Anterior cingulate cortex (tissue), 58 donors: ENCODE measurements at regions not wholly inside any gene's neighbourhood (a gene's known extent, or its start where the extent isn't known, plus 50 kb on each side); places are given as distances from the start of the nearest gene placed in this dataset.
"Not testable (repeated sequence)": the region's sequence is repeated elsewhere in the genome, so short reads cannot be mapped to it uniquely, and the experiment has no call there.

ENCODE experiments used
- DNase-seq, 58 donors: peaks; one replicate each; lab custom pipeline; 2025; lab: John Stamatoyannopoulos, UW

- no peak for DNase-seq
Observed at GRCh38 chr2:61633250-61633649, 95.1 kb upstream of the XPO1 start.

DNA sequence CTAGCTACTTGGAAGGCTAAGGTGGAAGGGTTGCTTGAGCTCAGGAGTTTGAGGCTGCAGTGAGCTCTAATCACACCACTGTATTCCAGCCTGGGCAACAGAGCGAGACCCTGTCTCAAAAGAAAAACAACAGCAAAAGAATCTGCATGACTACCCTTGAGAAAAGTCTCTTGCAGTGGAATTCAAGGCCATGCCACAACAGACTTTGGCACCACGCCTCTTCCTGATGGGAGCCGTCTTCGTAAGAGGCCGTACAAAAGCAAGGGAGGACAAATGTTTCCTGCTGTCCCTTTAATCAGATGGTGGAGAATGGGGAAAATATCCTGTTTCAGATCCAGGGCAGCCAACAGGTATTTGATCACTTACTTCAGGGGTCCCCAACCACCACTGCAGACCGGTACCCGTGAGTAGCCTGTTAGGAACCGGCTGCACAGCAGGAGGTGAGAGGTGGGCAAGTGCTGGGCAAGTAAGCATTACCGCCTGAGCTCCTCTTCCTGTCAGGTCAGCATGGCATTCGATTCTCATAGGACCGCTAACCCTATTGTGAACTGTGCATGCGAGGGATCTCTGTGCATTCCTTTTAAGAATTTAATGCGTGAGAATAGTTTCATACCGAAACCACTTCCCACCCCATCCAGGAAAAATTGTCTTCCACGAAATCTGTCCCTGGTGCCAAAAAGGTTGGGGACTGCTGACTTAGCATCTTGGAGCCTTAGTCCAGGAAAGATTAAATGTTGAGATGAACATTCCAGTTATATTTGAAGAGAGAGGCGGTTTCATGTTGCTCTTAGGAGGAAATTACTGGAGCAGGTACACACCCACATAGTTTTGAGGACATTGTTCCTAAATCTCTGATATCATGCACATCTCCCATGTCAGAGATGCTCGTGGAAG, 94.4 kb upstream of the XPO1 start:
- DNase-seq, result no peak

- no peak for DNase-seq
Observed at GRCh38 chr2:61631321-61631720, 93.2 kb upstream of the XPO1 start.

- DNase-seq, result no peak
Observed at GRCh38 chr2:61626827-61627226, 88.7 kb upstream of the XPO1 start.

- no peak for DNase-seq
Observed at GRCh38 chr2:61623747-61624146, 85.6 kb upstream of the XPO1 start.

DNA sequence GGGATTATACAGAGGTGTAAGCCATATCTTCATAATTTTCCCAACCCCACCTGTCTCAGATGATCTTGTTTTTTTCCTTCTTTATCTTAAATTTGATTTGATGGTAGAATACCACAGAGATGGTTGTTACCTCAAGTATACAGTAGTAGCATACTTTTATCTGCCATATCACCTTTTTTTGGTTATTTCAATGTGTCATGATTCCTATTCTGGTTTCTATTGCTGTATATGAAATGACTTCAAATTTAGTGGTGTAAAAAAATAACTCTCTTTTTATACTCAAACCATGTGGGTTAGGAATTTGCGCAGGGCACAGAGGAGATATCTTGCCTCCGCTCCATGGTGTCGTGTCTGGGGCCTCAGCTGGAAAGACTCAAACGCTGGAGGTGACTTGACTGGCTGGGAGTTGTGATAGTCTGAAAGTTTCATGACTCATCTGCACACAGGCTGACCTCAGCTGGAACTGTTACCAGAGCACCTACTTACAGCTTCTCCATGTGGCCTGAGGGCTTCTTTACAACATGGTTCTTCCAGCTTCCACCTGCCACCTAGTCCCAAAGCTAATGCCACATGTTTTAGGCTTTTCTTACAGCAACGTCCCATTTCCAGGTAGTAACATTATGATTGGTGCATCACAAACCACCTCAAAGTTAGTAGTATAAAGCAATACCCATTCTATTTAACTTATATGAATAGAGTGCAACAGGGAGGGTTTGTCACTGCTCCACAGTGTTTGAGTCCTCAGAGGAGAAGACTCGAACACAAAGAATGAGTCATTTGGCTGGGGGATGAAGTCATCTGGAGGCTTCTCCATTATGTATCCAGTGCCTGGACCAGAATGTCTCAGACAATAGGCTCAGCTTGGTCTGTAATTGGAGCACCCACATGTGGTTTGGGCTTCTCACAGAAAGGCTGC, 82.3 kb upstream of the XPO1 start:
- DNase-seq, result peak in 2 of 58 donors; percentile 1 to 3

GRCh38 chr2:61619561-61619960, 81.4 kb upstream of the XPO1 start:
- no peak for DNase-seq

GRCh38 chr2:61617610-61618009, 79.5 kb upstream of the XPO1 start:
- DNase-seq, result no peak

DNA sequence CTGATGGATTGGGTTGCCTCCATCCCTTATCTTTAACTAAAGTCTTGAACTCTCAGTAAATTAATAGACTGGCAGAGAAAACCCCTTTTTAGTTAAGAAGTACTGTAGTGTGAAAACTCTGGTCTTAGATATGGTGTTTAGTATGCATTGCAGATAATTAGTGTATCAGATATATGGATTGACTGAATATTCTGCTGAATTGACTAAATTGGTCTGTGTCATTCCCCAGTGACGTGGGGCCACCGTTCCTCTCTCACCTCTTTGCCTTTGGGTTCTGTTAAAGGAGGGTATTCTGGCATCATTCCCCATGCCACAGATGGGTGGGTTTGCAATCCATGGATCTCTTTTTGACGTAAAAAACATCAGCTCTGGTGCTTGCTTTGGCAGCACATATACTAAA, 67.1 kb upstream of the XPO1 start:
- no peak for DNase-seq

DNA sequence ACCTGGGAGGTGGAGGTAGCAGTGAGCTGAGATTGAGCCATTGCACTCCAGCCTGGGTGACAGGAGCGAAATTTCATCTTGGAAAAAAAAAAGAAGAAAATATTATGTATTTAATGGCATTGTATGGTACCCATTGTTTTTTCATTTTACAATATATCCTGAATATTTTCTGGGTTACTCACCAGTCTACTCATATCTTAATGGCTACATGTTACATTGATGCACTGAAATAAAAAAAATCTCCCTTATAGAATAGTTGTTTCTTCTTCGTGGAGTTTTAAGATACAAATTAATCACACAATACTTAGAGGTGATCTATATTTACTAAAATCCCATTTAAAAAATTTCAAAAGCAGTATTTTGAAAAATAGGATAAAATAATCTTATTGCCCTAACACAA, 66.3 kb upstream of the XPO1 start:
- no peak for DNase-seq

GRCh38 chr2:61598515-61599156, 60.5 kb upstream of the XPO1 start:
- peak in 1 of 58 donors; percentile 15 for DNase-seq

DNA sequence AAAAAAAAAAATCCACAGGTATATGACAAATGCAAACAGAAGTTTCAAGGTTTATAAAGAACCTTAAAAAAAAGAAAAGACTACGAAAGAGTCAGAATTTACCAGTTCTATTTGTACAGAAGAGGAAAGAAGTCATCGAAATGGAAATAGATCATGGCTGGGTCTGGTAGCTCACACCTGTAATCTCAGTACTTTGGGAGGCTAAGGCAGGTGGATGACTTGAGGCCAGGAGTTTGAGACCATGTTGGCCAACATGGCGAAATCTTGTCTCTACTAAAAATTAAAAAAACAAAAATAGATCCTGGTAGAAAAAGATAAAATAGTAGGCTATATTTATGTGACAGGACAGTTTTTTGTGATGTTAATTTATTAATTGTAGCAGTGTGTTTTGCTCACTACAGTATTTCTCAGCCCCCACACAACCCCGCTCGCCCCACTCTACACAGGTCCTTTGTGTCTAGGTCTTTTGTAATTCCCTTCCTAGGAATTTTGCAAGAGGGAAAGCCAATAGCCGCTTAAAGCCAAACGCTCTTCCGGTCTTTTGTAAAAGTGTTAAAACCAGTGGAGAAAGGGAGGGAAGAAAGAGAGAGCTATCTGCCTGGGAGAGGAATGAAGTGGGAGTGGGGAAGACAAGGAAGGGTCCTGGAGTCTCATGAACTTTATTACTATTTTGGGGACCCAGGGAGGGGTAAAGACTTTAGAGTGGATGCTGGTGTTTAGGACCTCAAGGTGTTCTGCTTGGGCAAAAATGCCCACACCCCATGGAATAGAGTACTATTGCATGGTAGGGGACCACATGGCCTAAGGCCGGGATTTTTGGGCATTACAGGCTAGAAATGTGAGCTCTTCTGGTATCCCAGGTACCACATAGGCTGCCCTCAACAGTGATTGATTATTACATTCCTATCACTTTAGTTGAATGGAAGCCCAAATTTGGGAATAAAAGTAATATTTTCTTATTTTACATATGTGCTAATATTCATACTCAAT, 59.4 kb upstream of the XPO1 start:
- no peak for DNase-seq

DNA sequence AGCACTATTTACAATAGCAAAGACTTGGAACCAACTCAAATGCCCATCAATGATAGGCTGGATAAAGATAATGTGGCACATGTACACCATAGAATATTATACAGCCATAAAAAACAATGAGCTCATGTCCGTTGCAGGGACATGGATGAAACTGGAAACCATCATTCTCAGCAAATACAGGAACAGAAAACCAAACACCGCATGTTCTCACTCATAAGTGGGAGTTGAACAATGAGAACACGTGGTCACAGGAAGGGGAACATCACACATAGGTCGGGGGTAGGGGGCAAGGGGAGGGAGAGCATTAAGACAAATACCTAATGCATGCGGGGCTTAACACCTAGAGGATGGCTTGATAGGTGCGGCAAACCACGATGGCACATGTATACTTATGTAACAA, 56.0 kb upstream of the XPO1 start:
- not testable (repeated sequence) for DNase-seq

DNA sequence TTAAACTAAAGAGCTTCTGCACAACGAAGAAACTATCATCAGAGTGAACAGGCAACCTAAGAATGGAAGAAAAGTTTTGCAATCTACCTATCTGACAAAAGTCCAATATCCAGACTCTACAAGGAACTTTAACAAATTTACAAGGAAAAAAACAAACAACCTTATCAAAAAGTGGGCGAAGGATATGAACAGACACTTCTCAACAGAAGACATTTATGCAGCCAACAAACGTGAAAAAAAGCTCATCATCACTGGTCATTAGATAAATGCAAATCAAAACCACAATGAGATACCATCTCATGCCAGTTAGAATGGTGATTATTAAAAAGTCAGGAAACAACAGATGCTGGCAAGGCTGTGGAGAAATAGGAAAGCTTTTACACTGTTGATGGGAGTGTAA, 55.5 kb upstream of the XPO1 start:
- not testable (repeated sequence) for DNase-seq

GRCh38 chr2:61590214-61590613, 52.1 kb upstream of the XPO1 start:
- DNase-seq, result no peak

DNA sequence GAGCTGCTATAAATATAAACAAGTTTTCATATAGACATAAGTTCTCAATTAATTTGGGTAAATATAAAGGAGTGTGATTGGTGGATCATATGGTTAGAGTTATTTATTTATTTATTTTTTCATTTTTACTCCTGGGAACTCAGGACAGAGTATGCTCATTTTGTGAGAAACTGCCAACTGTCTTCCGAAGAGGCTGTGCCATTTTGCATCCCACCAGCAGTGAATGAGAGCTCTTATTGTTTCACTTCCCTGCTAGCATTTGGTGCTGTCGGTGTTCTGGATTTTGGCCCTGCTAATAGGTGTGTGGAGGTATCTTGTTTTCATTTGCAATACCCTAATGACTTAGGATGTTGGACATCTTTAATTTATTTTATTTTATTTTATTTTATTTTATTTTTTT, 50.4 kb upstream of the XPO1 start:
- no peak for DNase-seq
